Astrocyte (in vitro differentiated cells and primary cell): ENCODE measurements at regions not wholly inside any gene's neighbourhood (a gene's known extent, or its start where the extent isn't known, plus 50 kb on each side); places are given as distances from the start of the nearest gene placed in this dataset.

Experiments
- DNase-seq: peaks from one replicate; pipeline ENCODE4 v3.0.0-alpha.2; 2010; ENCODE audit warnings: low read depth
- FAIRE-seq: peaks from 2 replicates; lab custom pipeline; 2011; peaks lifted over from hg19 to GRCh38; lab: Jason Lieb, UNC
- H2AFZ ChIP-seq: 2 replicates; pipeline ENCODE4 v1.6.0; 2012; ENCODE audit warnings: low read depth, low read length, inconsistent platforms
- H3K27ac ChIP-seq: 2 replicates; pipeline ENCODE4 v1.5.1; 2011; ENCODE audit warnings: low read depth, low read length, inconsistent platforms
- H3K27me3 ChIP-seq: 2 replicates; pipeline ENCODE4 v1.6.0; 2011; ENCODE audit warnings: low read length, inconsistent platforms; ENCODE audit not compliant: insufficient read depth
- H3K36me3 ChIP-seq: 2 replicates; pipeline ENCODE4 v1.5.1; 2011; ENCODE audit warnings: low read length, inconsistent platforms; ENCODE audit not compliant: insufficient read depth
- H3K4me1 ChIP-seq: 2 replicates; pipeline ENCODE4 v1.5.1; 2011; ENCODE audit warnings: low read length, inconsistent platforms; ENCODE audit not compliant: insufficient read depth
- H3K4me2 ChIP-seq: 2 replicates; pipeline ENCODE4 v1.6.0; 2012; ENCODE audit warnings: low read length, inconsistent platforms
- H3K4me3 ChIP-seq: 2 replicates; pipeline ENCODE4 v1.5.1; 2011; ENCODE audit warnings: low read depth, mild to moderate bottlenecking, low read length, inconsistent platforms; ENCODE audit not compliant: insufficient read depth
- H3K79me2 ChIP-seq: 2 replicates; pipeline ENCODE4 v1.6.0; 2012; ENCODE audit warnings: mild to moderate bottlenecking, low read length, inconsistent platforms; ENCODE audit not compliant: insufficient read depth
- H3K9ac ChIP-seq: 2 replicates; pipeline ENCODE4 v1.6.0; 2012; ENCODE audit warnings: mild to moderate bottlenecking, low read length, inconsistent platforms
- H3K9me3 ChIP-seq: 2 replicates; pipeline ENCODE4 v1.5.1; 2012; ENCODE audit warnings: low read depth, mild to moderate bottlenecking, low read length, inconsistent platforms; ENCODE audit not compliant: insufficient read depth
- H4K20me1 ChIP-seq: 2 replicates; pipeline ENCODE4 v1.6.0; 2012; ENCODE audit warnings: low read length, inconsistent platforms; ENCODE audit not compliant: insufficient read depth
- H3K27ac Mint-ChIP-seq: one replicate; pipeline ENCODE4 v1.8.0; 2021; ENCODE audit warnings: mild to moderate bottlenecking, mixed read lengths; ENCODE audit not compliant: unreplicated experiment
- H3K27me3 Mint-ChIP-seq: one replicate; pipeline ENCODE4 v1.8.0; 2021; ENCODE audit warnings: low read depth, mixed read lengths; ENCODE audit not compliant: unreplicated experiment
- H3K36me3 Mint-ChIP-seq: one replicate; pipeline ENCODE4 v1.8.0; 2021; ENCODE audit warnings: low read depth, mixed read lengths; ENCODE audit not compliant: unreplicated experiment
- H3K4me1 Mint-ChIP-seq: one replicate; pipeline ENCODE4 v1.8.0; 2021; ENCODE audit warnings: low read depth, mixed read lengths; ENCODE audit not compliant: unreplicated experiment
- H3K4me3 Mint-ChIP-seq: one replicate; pipeline ENCODE4 v1.8.0; 2021; ENCODE audit warnings: mild to moderate bottlenecking, moderate library complexity, mixed read lengths; ENCODE audit not compliant: unreplicated experiment
- H3K9me3 Mint-ChIP-seq: one replicate; pipeline ENCODE4 v1.8.0; 2021; ENCODE audit warnings: mild to moderate bottlenecking, mixed read lengths; ENCODE audit not compliant: unreplicated experiment
- EZH2 ChIP-seq: IDR thresholded peaks from 2 replicates; pipeline ENCODE4 v1.6.1; 2012; ENCODE audit warnings: mild to moderate bottlenecking, low read length, inconsistent platforms; ENCODE audit not compliant: insufficient read depth
- TF ChIP-seq, protein P1 (sequence below): IDR thresholded peaks from 2 replicates; pipeline ENCODE4 v1.5.1; 2011; ENCODE audit warnings: low read depth, mild to moderate bottlenecking, inconsistent platforms, low read length, moderate library complexity; ENCODE audit not compliant: insufficient read depth

DNA sequence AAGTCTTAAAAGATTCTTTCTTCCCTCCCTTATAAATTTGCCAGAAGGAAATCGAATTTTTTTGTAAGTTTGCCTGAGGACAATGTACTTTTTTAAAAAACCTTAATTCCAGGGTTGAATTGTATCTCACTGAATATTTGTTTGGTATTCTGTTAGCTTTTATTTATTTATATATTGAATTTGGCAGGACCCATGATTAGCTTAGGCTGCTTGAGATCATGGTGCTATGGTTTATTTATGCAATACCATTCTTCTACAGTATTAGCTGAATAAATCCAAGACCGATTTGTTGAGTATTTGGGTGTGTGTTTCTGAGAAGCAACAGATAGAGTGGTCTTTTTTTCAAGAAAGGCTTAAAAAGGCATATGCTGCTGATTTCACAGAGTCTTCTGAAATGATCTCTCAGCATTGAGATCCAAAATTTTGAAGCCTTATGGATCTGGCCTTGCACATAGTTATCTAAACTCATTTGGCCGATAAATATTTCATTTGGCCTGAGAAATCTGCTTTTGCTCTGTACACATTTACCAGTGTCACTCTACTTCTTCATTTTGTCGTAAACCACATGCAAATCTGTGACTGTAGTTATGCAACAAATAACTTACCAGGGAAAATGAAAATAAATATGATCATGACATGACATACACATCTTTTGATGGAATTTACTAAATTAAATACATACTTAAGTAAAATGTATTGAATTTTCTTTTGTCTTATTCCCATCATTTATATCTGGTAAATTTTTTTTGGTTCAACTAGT lies 265.8 kb upstream of the FLRT2 start:
- FAIRE-seq (no peak), DNase-seq (no peak)
- no peaks in the 10 kb centered on the region for H3K36me3 ChIP-seq
- H4K20me1 ChIP-seq = no peaks in the 10 kb centered on the region
- Mint-ChIP-seq H3K9me3 (peaks cover 9% of the 10 kb centered on the region), H3K4me1 (no peaks in the 10 kb centered on the region), H3K27ac (no peak overlapping the region), H3K27me3 (no peaks in the 10 kb centered on the region), H3K4me3 (no peak overlapping the region), H3K36me3 (peaks cover 3% of the 10 kb centered on the region)
- no peak overlapping the region for H3K4me2 ChIP-seq
- TF ChIP-seq EZH2 = no peak
- TF ChIP-seq, protein P1, sequence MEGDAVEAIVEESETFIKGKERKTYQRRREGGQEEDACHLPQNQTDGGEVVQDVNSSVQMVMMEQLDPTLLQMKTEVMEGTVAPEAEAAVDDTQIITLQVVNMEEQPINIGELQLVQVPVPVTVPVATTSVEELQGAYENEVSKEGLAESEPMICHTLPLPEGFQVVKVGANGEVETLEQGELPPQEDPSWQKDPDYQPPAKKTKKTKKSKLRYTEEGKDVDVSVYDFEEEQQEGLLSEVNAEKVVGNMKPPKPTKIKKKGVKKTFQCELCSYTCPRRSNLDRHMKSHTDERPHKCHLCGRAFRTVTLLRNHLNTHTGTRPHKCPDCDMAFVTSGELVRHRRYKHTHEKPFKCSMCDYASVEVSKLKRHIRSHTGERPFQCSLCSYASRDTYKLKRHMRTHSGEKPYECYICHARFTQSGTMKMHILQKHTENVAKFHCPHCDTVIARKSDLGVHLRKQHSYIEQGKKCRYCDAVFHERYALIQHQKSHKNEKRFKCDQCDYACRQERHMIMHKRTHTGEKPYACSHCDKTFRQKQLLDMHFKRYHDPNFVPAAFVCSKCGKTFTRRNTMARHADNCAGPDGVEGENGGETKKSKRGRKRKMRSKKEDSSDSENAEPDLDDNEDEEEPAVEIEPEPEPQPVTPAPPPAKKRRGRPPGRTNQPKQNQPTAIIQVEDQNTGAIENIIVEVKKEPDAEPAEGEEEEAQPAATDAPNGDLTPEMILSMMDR = no peak
- no peaks in the 10 kb centered on the region for H3K79me2 ChIP-seq
- H2AFZ ChIP-seq = no peak overlapping the region
- no peak overlapping the region for H3K9ac ChIP-seq
- no peaks in the 10 kb centered on the region for H3K4me1 ChIP-seq
- no peaks in the 10 kb centered on the region for H3K27me3 ChIP-seq
- no peak overlapping the region for H3K27ac ChIP-seq
- no peak overlapping the region for H3K4me3 ChIP-seq
- H3K9me3 ChIP-seq = no peaks in the 10 kb centered on the region

DNA sequence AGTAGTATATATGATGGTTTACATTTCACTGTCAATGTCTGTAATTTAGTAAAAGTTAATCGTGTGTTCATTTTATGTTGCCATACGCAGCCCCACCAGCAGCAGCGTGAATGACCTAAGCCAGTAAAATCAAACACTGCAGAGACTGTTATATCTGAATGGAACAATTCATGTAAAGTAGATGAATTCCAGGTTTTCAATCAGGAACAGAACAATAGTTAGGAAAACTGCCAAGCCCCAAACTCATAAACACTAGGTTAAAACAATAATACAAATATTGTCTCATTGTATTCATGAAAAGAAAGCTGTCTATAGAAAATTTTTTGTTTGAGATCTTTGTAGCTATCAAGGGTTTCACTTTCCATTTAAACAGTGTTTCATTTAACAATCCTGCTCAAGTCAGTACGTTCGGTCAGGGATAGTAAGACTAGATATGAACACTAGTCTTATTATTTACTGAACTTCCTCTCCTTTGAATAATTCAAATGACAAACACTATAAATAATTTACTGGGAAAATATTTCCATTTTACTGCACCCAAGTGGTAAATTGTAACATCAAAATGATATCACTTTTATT lies 256.8 kb upstream of the FLRT2 start:
- no peak overlapping the region for H3K4me3 Mint-ChIP-seq
- no peaks in the 10 kb centered on the region for H3K79me2 ChIP-seq
- H3K4me1 ChIP-seq = no peaks in the 10 kb centered on the region
- H3K9me3 ChIP-seq = no peaks in the 10 kb centered on the region
- H3K9ac ChIP-seq = no peak overlapping the region
- H3K27me3 Mint-ChIP-seq = no peaks in the 10 kb centered on the region
- H3K27me3 ChIP-seq = no peaks in the 10 kb centered on the region
- H3K4me1 Mint-ChIP-seq = peaks cover 11% of the 10 kb centered on the region
- DNase-seq (no peak), FAIRE-seq (no peak)
- H3K4me3 ChIP-seq = no peak overlapping the region
- no peaks in the 10 kb centered on the region for H4K20me1 ChIP-seq
- no peak overlapping the region for H3K4me2 ChIP-seq
- TF ChIP-seq, protein P1 = no peak
- no peak for TF ChIP-seq EZH2
- H3K36me3 ChIP-seq = no peaks in the 10 kb centered on the region
- H3K9me3 Mint-ChIP-seq = no peaks in the 10 kb centered on the region
- no peaks in the 10 kb centered on the region for H3K36me3 Mint-ChIP-seq
- H2AFZ ChIP-seq = no peak overlapping the region
- no peak overlapping the region for H3K27ac ChIP-seq
- H3K27ac Mint-ChIP-seq = no peak overlapping the region

DNA sequence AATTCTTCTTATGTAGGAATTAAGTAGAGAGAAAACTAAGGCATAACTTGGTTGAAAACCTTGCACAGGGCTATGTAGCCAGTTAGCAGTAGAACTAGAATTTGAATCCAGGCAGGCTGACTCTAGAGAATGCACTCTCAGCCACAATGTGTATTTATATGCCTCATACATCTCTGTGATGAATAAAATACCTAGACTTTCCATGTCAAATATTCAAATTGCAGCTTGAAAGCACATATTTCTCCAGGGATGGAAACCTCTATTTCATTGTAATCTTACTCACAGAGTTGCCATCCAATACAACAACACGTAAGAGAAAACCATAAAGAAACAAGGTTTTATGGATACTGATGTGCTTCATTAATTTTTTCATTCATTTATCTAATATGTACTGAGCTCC lies 256.0 kb upstream of the FLRT2 start:
- no peaks in the 10 kb centered on the region for H3K36me3 ChIP-seq
- no peaks in the 10 kb centered on the region for H3K27me3 ChIP-seq
- no peaks in the 10 kb centered on the region for H3K27me3 Mint-ChIP-seq
- H3K4me1 Mint-ChIP-seq = peaks cover 12% of the 10 kb centered on the region
- no peak overlapping the region for H3K4me3 Mint-ChIP-seq
- no peaks in the 10 kb centered on the region for H3K4me1 ChIP-seq
- no peaks in the 10 kb centered on the region for H4K20me1 ChIP-seq
- no peaks in the 10 kb centered on the region for H3K9me3 Mint-ChIP-seq
- no peak overlapping the region for H3K4me3 ChIP-seq
- no peaks in the 10 kb centered on the region for H3K79me2 ChIP-seq
- H2AFZ ChIP-seq = no peak overlapping the region
- no peak overlapping the region for H3K9ac ChIP-seq
- H3K36me3 Mint-ChIP-seq = no peaks in the 10 kb centered on the region
- H3K27ac ChIP-seq = no peak overlapping the region
- H3K27ac Mint-ChIP-seq = no peak overlapping the region
- no peak for TF ChIP-seq EZH2
- TF ChIP-seq, protein P1 = no peak
- no peaks in the 10 kb centered on the region for H3K9me3 ChIP-seq
- no peak for DNase-seq
- FAIRE-seq = no peak
- no peak overlapping the region for H3K4me2 ChIP-seq
